GM19468 (cell line): ENCODE measurements at regions not wholly inside any gene's neighbourhood (a gene's known extent, or its start where the extent isn't known, plus 50 kb on each side); places are given as distances from the start of the nearest gene placed in this dataset.

Source experiments
- ATAC-seq: cut with Tn5 transposase; IDR thresholded peaks from one replicate; pipeline ENCODE4 v1.9.1; 2021; ENCODE audit warnings: mild to moderate bottlenecking, moderate library complexity, moderate number of reproducible peaks; ENCODE audit not compliant: unreplicated experiment; ENCODE audit errors: extremely low read depth

- no peak for ATAC-seq
These were observed 66.1 kb upstream of the PRKX start for GRCh38 chrX:3779546-3779945.

- no peak for ATAC-seq
These were observed 64.0 kb upstream of the PRKX start for GRCh38 chrX:3777416-3777815.

GRCh38 chrX:3771766-3772165 is 58.3 kb upstream of the PRKX start:
- no peak for ATAC-seq

GRCh38 chrX:3768881-3769280 is 55.4 kb upstream of the PRKX start:
- no peak for ATAC-seq
